ENCODE measurements at regions not wholly inside any gene's neighbourhood (a gene's known extent, or its start where the extent isn't known, plus 50 kb on each side); places are given as distances from the start of the nearest gene placed in this dataset.

DNA sequence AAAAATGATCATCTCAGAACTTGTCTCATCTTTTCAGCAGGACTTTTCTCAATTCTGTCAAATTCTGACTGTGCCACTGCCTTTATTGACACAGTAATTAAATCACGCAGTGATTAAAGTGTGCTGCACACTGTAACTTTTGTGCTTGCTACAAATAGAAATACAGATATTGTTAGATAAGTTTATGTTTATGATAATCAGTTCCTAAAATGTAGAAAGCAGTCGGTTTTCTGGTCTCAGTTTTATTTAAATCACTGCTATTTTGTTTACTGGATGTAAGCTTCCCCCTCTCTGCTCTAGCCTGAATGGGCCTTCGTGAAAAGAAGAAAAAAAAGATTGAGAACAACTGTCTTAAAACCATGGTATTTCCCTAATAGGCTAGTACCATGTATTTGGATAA lies 258.8 kb upstream of the STARD13 start:
- no TSS peak for BruUV-seq (replicated peaks)
- POLR2A ChIA-PET (ENCODE audit: low non-redundant PET): no interaction called here

DNA sequence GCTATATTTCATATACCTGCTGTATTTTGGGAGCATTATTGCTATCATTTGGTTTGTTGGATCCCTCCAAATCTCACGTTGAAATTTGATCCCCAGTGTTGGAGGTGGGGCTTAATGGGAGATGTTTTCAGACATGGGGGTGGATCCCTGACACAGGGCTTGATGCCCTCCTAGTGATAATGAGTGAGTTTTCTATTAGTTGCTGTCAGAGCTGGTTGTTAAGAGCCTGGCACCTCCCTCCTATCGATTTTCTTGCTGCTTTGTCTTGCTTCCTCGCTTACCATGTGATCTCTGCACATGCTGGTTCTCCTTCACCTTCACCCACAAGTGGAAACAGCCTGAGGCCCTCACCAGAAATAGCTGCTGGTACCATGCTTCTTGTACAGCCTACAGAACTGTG lies 259.9 kb upstream of the STARD13 start:
- intact Hi-C loops (cut with micrococcal nuclease; ENCODE audit: unreplicated experiment): no loop called here
- Histone ChIP-seq H3K4me1 (ENCODE audit: insufficient read depth, low read length, poor library complexity, severe bottlenecking) (peaks cover 49% of the 10 kb centered on the region), H3K4me3 (ENCODE audit: low read depth, low read length, poor library complexity, severe bottlenecking) (peak overlapping the region; percentile 30), H3K27ac (ENCODE audit: low read depth, low read length, poor library complexity, severe bottlenecking) (no peak overlapping the region), H3K27me3 (replicated peaks; ENCODE audit: insufficient read depth, low read depth, low read length, poor library complexity) (no peaks in the 10 kb centered on the region), H3K9me3 (ENCODE audit: low read depth, low read length, poor library complexity, severe bottlenecking) (no peaks in the 10 kb centered on the region), H3K36me3 (ENCODE audit: insufficient read depth, low read length, poor library complexity, severe bottlenecking) (no peaks in the 10 kb centered on the region)
- peak; percentile 52 for DNase-seq (ENCODE audit: low spot score)
- TF ChIP-seq EZH2 (IDR thresholded peaks at IDR 0.05; ENCODE audit: borderline replicate concordance, low read depth, low read length, poor library complexity, severe bottlenecking): no peak
- TF ChIP-seq, protein P1, sequence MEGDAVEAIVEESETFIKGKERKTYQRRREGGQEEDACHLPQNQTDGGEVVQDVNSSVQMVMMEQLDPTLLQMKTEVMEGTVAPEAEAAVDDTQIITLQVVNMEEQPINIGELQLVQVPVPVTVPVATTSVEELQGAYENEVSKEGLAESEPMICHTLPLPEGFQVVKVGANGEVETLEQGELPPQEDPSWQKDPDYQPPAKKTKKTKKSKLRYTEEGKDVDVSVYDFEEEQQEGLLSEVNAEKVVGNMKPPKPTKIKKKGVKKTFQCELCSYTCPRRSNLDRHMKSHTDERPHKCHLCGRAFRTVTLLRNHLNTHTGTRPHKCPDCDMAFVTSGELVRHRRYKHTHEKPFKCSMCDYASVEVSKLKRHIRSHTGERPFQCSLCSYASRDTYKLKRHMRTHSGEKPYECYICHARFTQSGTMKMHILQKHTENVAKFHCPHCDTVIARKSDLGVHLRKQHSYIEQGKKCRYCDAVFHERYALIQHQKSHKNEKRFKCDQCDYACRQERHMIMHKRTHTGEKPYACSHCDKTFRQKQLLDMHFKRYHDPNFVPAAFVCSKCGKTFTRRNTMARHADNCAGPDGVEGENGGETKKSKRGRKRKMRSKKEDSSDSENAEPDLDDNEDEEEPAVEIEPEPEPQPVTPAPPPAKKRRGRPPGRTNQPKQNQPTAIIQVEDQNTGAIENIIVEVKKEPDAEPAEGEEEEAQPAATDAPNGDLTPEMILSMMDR (conservative IDR thresholded peaks at IDR 0.05; ENCODE audit: low read depth, low read length): no peak
- ChIA-PET POLR2A (ENCODE audit: low non-redundant PET) (no interaction called here), CTCF (no interaction called here)
- no TSS peak for BruUV-seq (replicated peaks)

More for the DNA sequence above, 258.8 kb upstream of the STARD13 start:
- TF ChIP-seq, protein P1 (conservative IDR thresholded peaks at IDR 0.05; ENCODE audit: low read depth, low read length): no peak
- no peak for TF ChIP-seq EZH2 (IDR thresholded peaks at IDR 0.05; ENCODE audit: borderline replicate concordance, low read depth, low read length, poor library complexity, severe bottlenecking)
- intact Hi-C loops (cut with micrococcal nuclease; ENCODE audit: unreplicated experiment): loop anchor here (5.0 kb wide), 2 partner anchors 262 to 422 kb away; no protein-coding TSS in a partner anchor
- Histone ChIP-seq H3K36me3 (ENCODE audit: insufficient read depth, low read length, poor library complexity, severe bottlenecking) (no peaks in the 10 kb centered on the region), H3K27me3 (replicated peaks; ENCODE audit: insufficient read depth, low read depth, low read length, poor library complexity) (no peaks in the 10 kb centered on the region), H3K4me1 (ENCODE audit: insufficient read depth, low read length, poor library complexity, severe bottlenecking) (peaks cover 54% of the 10 kb centered on the region), H3K9me3 (ENCODE audit: low read depth, low read length, poor library complexity, severe bottlenecking) (no peaks in the 10 kb centered on the region), H3K27ac (ENCODE audit: low read depth, low read length, poor library complexity, severe bottlenecking) (peak overlapping the region; percentile 99), H3K4me3 (ENCODE audit: low read depth, low read length, poor library complexity, severe bottlenecking) (no peak overlapping the region)
- DNase-seq (ENCODE audit: low spot score): no peak
- CTCF ChIA-PET: interaction anchor here (0.7 kb wide), 1 partner anchor 525 kb away, joined by 3 read pairs; no protein-coding TSS in a partner anchor

DNA sequence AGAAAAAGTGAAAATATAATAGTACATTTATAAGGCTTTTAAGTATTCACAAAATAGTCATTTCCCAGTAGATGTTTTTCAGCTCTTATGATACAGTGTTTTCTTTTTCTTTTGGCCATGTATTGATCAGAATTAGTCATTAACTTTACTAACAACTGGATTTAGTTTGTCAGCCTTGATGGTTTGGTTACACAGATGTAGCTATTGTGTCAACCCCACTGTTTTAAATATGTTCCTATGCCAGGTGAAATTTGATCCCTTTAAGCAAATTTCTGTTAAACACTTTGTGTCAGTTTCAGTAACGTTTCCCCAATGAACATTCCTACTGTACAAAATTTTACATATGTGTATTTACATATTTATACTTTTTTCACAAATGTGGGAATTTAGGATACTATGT lies 261.5 kb upstream of the STARD13 start:
- no TSS peak for BruUV-seq (replicated peaks)
- ChIA-PET CTCF (no interaction called here), POLR2A (ENCODE audit: low non-redundant PET) (no interaction called here)
- no peaks in the 10 kb centered on the region for H3K9me3 ChIP-seq (ENCODE audit: low read depth, low read length, poor library complexity, severe bottlenecking)
- peak overlapping the region; percentile 31 for H3K27ac ChIP-seq (ENCODE audit: low read depth, low read length, poor library complexity, severe bottlenecking)
- H3K36me3 ChIP-seq (ENCODE audit: insufficient read depth, low read length, poor library complexity, severe bottlenecking): no peaks in the 10 kb centered on the region
- no peaks in the 10 kb centered on the region for H3K27me3 ChIP-seq (replicated peaks; ENCODE audit: insufficient read depth, low read depth, low read length, poor library complexity)
- no peak for TF ChIP-seq EZH2 (IDR thresholded peaks at IDR 0.05; ENCODE audit: borderline replicate concordance, low read depth, low read length, poor library complexity, severe bottlenecking)
- TF ChIP-seq, protein P1 (conservative IDR thresholded peaks at IDR 0.05; ENCODE audit: low read depth, low read length): no peak
- no peak for DNase-seq (ENCODE audit: low spot score)
- peaks cover 34% of the 10 kb centered on the region for H3K4me1 ChIP-seq (ENCODE audit: insufficient read depth, low read length, poor library complexity, severe bottlenecking)
- intact Hi-C loops (cut with micrococcal nuclease; ENCODE audit: unreplicated experiment): loop anchor here (1.0 kb wide), 1 partner anchor 176 kb away; no protein-coding TSS in a partner anchor
- peak overlapping the region; percentile 30 for H3K4me3 ChIP-seq (ENCODE audit: low read depth, low read length, poor library complexity, severe bottlenecking)
